COLO668 (cell line): ENCODE measurements at regions not wholly inside any gene's neighbourhood (a gene's known extent, or its start where the extent isn't known, plus 50 kb on each side); places are given as distances from the start of the nearest gene placed in this dataset.

Source experiments
- DNase-seq: peaks from one replicate; lab custom pipeline; 2025; ENCODE audit not compliant: unreplicated experiment; lab: John Stamatoyannopoulos, UW

DNA sequence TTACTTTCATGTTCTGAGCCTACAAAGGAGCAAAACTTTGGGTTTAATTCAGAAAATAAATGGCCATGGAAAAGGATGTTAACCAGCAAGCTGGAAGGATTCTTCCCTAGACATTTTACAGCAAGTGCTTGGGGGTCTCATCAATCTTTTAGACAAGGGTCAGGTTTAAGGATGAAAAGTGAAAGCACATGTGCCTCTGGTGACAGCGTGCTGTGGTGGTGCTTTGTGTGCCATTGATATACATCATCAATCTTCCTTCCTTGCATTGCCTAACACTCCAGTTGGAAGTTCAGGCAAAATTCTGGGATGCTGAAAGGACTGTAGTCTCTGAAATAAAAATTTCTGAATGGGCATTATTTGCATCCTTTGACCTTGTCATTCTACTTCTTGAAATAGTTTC lies 171.2 kb downstream of the KCNE4 start:
- DNase-seq: no peak

DNA sequence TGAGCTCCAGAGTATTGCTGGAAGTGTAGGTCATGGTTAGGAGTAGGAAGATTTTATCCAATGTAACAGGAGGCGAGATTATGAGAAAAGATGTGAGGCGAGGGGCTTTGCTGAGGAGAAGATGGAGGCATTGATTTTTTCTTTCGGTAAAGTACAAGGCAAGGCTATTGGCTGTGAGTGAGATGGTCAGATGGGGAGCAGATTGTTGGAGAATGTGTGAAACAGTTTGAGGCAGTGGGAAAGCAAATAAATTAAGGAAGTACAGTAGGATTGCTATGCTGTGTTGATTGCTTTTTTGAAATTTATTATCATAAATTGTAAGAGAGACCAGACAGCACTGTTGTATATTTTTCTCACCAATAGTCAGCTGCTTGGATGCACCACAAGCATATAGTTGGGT lies 173.3 kb downstream of the KCNE4 start:
- no peak for DNase-seq

DNA sequence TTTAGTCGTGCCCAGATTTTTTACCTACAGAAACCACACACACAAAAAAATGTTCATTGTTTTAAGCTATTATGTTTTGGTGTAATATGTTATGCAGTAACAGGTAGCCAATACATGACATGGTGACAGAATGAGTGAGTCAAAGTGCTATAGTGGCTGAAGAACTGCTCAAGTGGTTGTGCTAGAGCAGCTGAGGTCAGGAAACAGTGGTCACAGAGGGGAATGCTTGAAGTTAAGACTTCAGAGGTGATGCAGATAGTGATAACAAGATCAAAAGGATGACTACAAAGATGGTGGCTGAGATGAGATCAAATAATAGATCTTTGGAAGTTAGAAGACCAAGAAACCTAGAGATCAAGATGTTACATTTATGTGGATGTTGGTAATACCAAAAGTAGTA lies 174.3 kb downstream of the KCNE4 start:
- no peak for DNase-seq

DNA sequence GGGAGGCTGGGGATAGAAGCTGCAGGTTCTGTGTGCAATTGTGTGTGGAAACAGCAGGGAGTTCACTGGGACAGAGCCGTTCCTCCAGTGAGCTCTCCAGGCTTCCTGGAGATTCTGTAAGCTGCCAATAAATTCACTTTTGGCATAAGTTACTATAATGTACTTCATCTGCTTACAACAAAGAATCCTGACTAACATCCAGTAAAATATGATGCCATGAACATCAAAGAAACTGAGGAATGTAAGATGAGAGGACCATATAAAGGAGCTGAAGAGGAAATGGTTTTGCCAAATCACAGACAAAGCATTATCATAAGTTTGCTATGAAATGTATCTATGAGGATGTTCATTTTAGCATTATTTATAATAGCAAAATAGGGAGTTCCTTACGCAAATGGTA lies 175.3 kb downstream of the KCNE4 start:
- DNase-seq: no peak

DNA sequence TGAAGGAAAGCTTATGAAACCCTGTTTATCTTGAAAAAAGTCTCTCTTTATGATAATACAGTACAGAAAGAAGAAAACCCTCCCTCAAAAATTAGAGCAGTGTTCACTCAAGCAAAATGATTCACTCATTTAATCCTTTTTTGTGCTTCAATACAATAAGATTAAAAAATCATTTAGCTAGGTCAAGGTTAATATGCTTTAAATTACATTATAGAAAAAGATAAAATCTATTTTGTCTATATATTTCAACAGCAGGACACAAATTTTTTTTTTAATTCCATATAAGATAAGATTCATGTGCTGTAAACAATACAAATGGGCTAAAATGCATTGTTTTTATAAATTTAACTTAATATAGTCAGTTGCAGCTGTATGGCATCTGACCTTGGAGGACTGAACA lies 176.9 kb downstream of the KCNE4 start:
- no peak for DNase-seq

DNA sequence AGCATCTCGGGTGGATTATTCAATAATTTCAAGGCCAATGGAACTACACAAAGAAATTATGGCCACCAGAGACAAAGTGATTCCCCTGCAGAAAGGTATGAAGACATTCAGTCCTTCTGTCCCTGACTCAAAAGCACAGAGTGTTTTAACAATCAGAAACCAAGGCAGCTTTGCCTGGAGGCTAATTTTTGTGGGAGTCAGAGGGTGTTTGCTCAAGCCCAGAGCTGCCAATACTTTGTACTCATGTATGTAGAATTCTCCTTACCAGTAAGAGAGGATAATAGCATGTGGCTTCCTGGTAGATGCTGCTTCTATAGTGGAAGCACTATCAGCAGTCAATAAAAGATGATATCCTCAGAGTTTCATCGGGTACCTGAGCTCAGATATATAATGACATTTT lies 178.4 kb downstream of the KCNE4 start:
- peak; percentile 17 for DNase-seq

DNA sequence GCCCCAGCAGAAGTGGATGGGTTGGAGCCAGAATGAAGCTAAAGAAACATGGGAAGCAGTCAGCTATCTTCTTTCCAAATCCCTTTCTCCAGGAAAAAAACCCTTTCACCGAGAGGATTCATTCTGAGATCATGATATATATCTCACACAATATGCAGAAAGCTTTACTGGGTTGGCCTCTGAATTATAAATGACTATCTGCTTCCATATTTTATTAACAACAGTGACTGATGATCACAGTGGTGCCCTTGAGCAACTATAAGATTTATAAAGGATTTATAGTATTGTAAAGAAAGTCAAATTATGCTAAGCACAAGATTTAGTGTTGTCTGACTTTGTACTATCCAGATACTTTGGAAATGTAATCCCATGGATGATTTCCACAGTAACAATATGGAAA lies 180.3 kb downstream of the KCNE4 start:
- DNase-seq: no peak

DNA sequence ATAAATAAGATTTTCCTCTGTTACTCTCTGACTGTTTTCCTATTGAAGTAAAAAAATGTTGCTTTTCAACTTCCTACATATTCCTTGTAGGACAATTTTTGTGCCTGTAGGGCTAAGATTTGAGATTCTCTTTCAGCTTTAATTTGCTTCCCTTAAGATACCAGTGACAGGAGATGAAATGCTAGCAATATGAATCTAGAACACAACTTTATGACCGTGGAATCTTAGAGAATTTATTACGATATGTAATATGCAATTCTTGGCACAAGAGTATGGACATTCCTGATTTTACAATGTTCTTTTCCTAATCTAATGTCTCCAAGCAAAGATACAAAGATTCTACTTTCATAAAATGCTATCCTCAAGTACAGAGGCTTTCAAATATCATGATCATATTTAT lies 180.9 kb downstream of the KCNE4 start:
- no peak for DNase-seq

DNA sequence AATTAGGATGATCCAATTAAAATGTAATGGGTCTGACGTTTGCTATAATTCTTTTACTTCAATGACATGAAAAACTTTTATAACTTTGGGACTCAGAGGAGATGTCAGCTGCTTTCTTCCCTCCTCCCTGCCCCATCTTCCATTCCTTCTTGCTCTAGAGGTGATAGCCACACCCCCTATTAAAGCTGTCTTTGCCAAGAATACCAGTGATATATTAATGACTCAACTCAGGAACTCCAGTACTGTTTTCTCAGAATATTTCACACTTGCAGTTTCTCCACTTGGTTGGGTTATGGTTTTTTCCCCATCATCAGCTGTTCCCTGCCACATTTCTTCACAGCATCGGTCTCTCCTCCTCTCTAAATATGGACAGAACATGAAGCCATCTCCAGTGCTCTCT lies 184.0 kb downstream of the KCNE4 start:
- no peak for DNase-seq

DNA sequence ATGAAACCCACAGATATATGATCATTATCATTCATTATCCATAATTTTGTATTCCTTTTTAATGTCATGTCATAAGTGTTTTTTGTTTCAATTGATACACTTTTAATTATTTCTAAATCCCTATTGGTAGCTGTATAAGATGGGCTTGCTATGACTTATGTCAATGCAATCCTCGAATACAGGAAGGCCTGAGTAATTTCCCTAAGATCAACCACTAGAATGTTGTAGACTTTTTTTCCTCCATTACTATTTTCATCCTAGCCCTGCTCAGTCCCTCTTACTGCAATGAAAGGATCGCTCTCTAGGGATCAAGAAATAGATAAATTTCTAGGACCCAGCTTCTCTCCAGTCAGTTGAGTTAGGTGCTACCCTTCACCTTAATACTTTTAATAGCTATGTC lies 186.3 kb downstream of the KCNE4 start:
- DNase-seq: no peak

DNA sequence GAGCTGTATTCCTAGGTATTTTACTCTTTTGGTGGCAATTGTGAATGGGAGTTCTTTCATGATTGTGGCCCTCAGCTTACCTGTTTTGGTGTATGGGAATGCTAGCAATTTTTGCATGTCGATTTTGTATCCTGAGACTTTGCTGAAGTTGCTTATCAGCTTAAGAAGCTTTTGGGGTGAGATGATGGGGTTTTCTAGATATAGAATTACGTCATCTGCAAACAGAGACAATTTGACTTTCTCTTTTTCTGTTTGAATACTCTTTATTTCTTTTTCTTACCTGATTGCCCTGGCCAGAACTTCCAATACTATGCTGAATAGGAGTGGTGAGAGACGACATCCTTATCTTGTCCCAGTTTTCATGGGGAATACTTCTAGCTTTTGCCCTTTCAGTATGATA lies 191.2 kb downstream of the KCNE4 start:
- DNase-seq: no peak

DNA sequence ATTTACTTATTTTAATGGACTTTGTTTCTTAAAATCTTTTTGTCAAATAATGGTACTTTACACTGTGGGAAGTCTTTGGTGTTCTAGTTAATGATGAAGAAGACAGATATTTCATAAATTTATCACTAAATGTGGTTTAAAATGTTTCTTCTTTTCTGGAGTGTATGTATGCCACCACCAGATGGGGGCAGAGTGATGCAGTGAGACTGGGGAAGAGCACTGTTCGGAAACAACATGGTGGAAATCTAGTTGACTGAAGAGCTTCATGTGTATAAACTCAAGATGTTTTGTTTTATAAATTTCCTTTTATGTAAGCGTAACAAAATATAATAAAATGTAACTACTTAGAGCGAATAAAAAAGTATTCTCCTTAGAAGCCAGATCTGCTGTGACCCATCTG lies 195.1 kb downstream of the KCNE4 start:
- peak; percentile 17 for DNase-seq

DNA sequence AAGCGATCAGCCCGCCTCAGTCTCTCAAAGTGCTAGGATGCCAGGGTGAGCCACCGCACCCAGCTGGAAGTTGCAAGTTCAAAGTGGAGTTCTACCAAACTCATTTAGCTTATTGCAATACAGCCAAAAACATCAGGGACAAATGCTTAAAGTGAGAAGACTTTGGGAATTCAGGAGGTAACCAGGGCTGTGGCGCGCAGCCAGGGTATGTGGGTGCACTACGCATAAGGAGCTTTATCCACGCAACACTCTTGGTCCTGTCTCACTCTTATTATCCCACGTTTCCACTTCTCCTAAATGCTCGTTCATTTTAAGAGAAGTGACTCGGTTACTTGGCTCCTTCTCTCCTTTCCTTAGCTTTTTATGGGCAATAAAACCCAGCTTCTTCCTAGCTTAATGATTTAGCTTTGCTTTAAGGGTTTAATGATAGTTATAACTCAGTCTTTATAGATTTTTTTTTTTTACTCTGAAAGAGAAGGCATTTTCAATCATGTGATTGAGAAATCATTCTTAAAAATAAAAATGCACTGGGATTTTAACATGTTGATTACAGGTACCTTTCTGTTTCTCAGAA lies 199.8 kb downstream of the KCNE4 start:
- no peak for DNase-seq

DNA sequence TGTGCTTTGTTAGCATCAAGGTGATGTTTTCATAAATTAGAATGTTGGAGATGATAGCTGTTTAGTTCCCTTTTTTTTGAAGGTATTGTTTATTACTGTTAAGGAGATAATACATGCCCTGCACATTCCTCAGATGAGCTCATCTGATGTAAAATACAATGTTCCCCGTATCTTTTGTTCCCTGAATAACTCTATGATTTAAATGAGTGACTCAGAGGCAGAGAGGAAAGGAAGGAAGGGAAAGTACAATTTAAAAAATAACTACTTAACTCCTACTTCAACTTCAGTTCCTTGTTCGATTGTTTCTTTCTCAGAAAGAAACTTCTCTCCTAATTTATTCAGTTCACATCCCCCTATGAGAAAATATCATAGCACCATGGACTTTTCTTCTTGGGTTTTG lies 208.7 kb downstream of the KCNE4 start:
- DNase-seq: no peak

DNA sequence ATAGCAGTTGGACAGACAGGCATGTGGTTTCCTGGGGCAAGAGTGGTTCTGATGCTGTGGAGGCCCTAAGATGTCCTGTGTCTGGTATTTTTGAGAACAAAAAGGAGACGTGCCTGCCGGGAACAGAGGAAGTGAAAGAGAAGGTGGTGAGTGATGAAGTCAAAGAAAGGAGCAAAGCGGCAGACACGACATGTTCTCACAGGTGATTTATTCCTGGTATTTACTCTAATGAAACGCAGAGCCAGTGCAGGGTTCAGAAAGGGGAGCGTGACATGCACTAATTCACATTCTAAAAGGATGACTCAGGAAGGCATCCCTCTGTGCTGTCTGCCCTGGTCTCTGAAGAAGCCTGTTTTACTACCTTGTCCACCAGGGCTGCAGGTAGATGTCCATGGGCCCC lies 211.0 kb downstream of the KCNE4 start:
- DNase-seq: no peak

DNA sequence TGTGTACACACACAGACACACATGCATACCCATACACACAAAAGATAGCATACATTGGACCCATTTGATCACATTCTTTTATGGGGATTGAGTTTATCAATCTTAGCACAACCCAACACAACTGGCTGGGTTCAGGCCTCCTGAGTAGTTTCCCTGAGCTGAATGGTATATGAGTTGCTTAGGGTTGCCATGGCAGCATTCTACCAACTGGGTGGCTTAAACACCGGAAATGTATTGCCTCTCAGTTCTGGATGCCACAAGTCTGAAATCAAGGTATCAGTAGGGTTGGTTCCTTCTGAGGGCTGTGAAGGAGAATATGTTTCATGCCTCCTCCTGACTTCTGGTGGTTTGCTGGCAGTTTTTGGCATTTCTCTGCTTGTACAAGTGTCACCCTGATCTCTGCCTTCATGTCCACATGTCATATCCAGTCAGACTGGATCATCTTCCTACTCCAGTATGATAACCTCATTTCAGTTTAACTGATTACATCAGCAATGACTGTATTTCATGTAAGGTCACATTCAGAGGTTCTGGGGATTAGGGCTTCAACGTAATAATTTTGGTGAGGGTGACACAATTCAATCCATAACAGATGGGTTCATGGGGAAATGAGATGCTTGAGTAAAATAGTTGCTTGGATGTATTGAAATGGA lies 212.7 kb downstream of the KCNE4 start:
- no peak for DNase-seq

DNA sequence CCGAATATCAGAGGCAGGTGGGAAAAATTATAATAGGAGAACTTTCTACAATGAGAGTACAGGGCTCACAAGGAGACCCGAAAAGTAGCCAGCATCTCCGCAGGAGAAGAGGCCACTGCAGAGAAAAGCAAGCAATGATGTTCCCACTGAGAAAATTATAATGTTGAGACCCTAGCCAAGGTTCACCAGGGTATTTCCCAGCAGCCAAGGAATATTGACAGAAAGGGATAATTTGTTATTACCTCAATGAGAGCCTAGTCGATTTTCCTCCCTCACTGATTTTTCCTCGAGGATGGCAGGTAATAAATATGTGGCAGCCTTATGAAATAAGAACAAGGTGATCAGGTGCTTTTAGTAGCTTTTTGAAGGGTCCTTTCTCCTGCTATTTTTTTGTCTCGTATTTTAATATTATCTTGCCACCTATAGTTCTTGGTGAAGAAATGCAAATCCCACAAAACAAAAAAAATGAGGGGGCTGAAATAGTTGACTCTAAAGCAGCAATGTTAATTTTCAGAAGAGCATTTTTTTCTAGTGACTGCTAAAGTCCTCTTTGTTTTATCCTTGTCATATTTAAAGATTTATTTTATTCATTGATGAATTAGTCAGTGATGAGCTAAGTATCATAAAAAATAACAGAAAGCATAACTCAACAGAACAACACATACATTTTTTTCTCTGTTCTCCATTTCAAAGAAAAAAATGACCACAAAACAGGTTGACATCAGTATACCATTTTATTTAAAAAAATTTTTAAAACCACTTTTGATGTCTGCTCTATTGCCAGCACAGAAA lies 215.4 kb downstream of the KCNE4 start:
- no peak for DNase-seq

DNA sequence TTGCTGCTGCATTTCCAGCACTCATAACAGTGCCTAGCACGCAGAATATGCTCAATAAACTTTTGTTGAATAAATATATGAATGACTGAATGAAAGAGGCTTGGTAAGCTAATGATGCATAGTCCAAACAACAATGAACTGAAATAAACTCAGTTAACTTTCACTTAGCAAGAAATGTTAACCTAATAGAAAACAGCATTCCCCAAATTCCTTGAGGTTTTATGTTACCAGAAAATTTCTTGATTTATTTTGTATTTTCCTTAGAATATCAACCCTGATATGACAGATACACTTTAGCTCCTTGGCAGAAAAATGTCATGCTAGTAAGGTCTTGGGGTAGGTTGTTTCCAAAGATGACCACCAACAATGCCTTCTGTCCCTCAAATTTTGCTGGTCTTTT lies 217.4 kb downstream of the KCNE4 start:
- no peak for DNase-seq

DNA sequence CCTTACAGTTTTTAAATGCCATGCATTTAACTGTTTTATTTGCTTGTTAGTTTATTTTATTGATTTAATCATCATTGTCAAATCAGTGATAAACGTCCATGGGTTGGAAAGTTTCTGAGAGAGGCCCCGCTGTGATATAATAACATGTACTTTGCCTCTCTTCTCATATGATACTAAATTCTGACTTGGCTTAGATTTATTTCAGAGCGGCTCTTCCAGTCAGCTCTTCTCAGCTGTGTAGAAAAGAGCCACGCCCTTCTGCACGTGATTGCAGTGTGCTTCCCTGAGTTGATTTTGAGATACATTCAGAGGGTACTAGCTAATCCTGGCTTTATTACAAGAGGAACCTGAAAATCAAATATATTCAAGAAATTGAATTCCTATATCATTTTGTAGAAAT lies 218.6 kb downstream of the KCNE4 start:
- DNase-seq: no peak

DNA sequence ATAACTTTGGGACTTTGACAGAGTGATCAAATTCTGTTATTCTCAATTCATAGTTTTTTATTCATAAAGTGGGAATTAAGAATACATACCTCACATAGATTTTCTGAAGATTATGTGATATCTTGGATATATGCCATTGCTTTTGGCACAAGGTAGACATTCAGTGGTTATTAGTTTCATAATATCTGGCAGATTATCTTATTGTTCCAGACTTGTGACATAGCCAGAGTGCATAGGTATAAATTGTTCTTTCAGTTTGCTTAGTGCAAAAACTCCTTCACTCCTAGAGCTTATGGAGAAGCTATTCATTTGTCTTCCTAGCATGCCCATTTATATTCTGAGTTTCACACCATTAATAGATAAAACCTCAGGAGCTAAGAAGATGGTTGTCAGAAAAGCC lies 222.0 kb downstream of the KCNE4 start:
- no peak for DNase-seq

DNA sequence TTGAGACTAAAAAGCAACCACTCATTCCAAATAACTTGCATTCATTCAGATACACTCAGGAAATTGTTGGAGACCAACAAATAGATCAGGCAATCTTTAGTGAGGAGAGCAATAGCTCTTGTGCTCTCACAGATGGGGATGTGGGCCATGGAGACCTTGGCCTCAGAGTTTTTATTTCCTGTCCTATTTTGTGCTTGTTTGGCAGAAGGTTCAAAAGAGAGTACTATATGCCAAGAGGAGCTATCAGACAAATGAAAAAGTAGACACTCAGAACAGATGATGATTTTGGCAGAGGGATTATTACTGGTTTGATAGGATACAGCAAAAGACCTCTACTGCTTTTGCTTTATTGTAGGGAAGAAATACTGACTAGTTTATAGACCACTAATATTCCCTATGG lies 230.2 kb downstream of the KCNE4 start:
- no peak for DNase-seq

DNA sequence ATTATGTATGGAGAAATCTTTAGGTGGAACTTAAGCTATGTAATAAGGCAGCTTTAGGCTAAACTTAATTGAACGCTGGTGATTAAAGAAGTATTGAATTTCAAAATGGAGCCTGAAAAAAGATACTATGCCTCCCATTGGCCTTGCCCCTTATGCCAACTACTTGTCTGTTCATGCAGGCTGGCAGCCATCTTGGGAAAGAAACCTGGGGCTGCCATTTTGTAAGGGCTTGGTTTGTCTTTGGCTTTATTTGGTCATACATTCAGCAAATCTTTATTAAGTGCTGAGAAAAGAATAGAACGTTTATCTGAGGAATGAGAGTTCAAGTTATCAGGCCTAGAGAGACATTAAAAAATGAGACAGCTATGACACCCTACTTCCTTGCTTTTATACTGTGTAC lies 231.3 kb downstream of the KCNE4 start:
- no peak for DNase-seq

DNA sequence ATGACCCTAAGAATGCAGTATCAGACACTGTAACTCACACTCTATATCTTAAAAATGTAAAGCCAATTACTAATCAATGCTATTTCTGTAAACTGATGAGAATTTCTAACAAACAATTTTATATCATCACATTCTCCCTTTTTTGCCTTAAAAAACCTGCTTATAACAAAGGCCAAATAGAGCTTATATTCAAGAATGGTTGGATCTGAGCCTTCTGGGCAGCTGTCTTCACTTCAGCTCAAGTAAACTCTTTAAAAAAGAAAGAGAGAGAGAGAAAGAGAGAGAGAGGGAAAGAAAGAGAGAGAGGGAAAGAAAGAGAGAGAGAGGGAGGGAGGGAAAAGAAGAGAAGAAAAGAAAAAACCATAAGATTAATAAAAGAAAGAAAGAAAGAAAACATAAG lies 231.8 kb downstream of the KCNE4 start:
- DNase-seq: no peak
